OCI-LY7 (cell line): ENCODE measurements at regions not wholly inside any gene's neighbourhood (a gene's known extent, or its start where the extent isn't known, plus 50 kb on each side); places are given as distances from the start of the nearest gene placed in this dataset.

ENCODE experiments used
- BruUV-seq: library from RNA; stranded (reverse); fragments of 400-500 nt; replicated peaks from 2 replicates; lab custom pipeline; 2021; lab: Mats Ljungman, UMichigan
- CTCF ChIA-PET: fragments of 300-600 bp; sonication (Branson Sonifier 250); formaldehyde crosslinking; loops from one replicate; lab custom pipeline; 2022; ENCODE audit warnings: antibody characterized with exemption; ENCODE audit not compliant: unreplicated experiment; lab: Charles Lee
- POLR2A ChIA-PET: fragments of 300-600 bp; sonication (Branson Sonifier 250); formaldehyde crosslinking; loops from one replicate; lab custom pipeline; 2022; ENCODE audit warnings: antibody characterized with exemption; lab: Charles Lee
- DNase-seq: peaks from one replicate; pipeline ENCODE4 v3.0.0-alpha.2; 2015; ENCODE audit warnings: low spot score
- H2AFZ ChIP-seq: fragments of 200-600 bp; sonication (generic), shearing (Covaris generic); 2 replicates; pipeline ENCODE4 v1.6.1; 2014; ENCODE audit warnings: mild to moderate bottlenecking, antibody characterized with exemption, low read length, moderate library complexity
- H3K27ac ChIP-seq: fragments of 200-600 bp; sonication (generic); 2 replicates; pipeline ENCODE4 v1.5.1; 2014; ENCODE audit warnings: mixed run types, low read depth, mild to moderate bottlenecking, moderate library complexity, low read length, inconsistent platforms; ENCODE audit not compliant: poor library complexity, severe bottlenecking
- H3K36me3 ChIP-seq: fragments of 200-600 bp; sonication (generic); 2 replicates; pipeline ENCODE4 v1.6.1; 2014; ENCODE audit warnings: mild to moderate bottlenecking, antibody characterized with exemption, low read length, moderate library complexity, mixed read lengths; ENCODE audit not compliant: insufficient read depth
- H3K4me1 ChIP-seq: fragments of 200-600 bp; sonication (generic); 2 replicates; pipeline ENCODE4 v1.5.1; 2014; ENCODE audit warnings: mild to moderate bottlenecking, low read length; ENCODE audit not compliant: insufficient read depth, poor library complexity, severe bottlenecking
- H3K4me2 ChIP-seq: fragments of 200-600 bp; sonication (generic); 2 replicates; pipeline ENCODE4 v1.6.1; 2014; ENCODE audit warnings: mild to moderate bottlenecking, low read length
- H3K4me3 ChIP-seq: fragments of 200-600 bp; sonication (generic); 2 replicates; pipeline ENCODE4 v1.5.1; 2014; ENCODE audit warnings: mild to moderate bottlenecking, low read depth, low read length; ENCODE audit not compliant: poor library complexity, severe bottlenecking
- H3K79me2 ChIP-seq: fragments of 200-600 bp; sonication (generic); 2 replicates; pipeline ENCODE4 v1.6.1; 2016; ENCODE audit warnings: low read depth, mild to moderate bottlenecking, low read length, moderate library complexity, mixed read lengths; ENCODE audit not compliant: insufficient read depth
- H3K9me2 ChIP-seq: fragments of 200-600 bp; sonication (generic); 2 replicates; pipeline ENCODE4 v1.6.1; 2016; ENCODE audit warnings: mild to moderate bottlenecking, low read length, mixed read lengths; ENCODE audit not compliant: insufficient read depth
- H3K9me3 ChIP-seq: fragments of 200-600 bp; sonication (generic); 2 replicates; pipeline ENCODE4 v1.6.1; 2014; ENCODE audit warnings: mild to moderate bottlenecking, mixed run types, low read length, mixed read lengths
- H4K20me1 ChIP-seq: fragments of 200-600 bp; sonication (generic); 2 replicates; pipeline ENCODE4 v1.6.1; 2014; ENCODE audit warnings: mild to moderate bottlenecking, antibody characterized with exemption, low read length, moderate library complexity, mixed read lengths; ENCODE audit not compliant: insufficient read depth
- EZH2phosphoT487 ChIP-seq: fragments of 200-600 bp; sonication (generic); IDR thresholded peaks from 2 replicates; pipeline ENCODE4 v1.6.1; 2018; ENCODE audit warnings: low read depth, borderline replicate concordance, mild to moderate bottlenecking, mixed run types, antibody characterized with exemption, low read length, moderate library complexity, mixed read lengths
- intact Hi-C: fragments of 100-400 bp; cut with micrococcal nuclease; formaldehyde crosslinking; loops from one replicate; pipeline ENCODE4 v1.10.0; 2022; ENCODE audit not compliant: unreplicated experiment
- TF ChIP-seq, protein P1 (sequence below): fragments of 200-600 bp; sonication (generic); conservative IDR thresholded peaks from 2 replicates; pipeline ENCODE4 v1.5.1; 2014; ENCODE audit warnings: mild to moderate bottlenecking, antibody characterized with exemption, low read length, moderate library complexity, mixed read lengths

DNA sequence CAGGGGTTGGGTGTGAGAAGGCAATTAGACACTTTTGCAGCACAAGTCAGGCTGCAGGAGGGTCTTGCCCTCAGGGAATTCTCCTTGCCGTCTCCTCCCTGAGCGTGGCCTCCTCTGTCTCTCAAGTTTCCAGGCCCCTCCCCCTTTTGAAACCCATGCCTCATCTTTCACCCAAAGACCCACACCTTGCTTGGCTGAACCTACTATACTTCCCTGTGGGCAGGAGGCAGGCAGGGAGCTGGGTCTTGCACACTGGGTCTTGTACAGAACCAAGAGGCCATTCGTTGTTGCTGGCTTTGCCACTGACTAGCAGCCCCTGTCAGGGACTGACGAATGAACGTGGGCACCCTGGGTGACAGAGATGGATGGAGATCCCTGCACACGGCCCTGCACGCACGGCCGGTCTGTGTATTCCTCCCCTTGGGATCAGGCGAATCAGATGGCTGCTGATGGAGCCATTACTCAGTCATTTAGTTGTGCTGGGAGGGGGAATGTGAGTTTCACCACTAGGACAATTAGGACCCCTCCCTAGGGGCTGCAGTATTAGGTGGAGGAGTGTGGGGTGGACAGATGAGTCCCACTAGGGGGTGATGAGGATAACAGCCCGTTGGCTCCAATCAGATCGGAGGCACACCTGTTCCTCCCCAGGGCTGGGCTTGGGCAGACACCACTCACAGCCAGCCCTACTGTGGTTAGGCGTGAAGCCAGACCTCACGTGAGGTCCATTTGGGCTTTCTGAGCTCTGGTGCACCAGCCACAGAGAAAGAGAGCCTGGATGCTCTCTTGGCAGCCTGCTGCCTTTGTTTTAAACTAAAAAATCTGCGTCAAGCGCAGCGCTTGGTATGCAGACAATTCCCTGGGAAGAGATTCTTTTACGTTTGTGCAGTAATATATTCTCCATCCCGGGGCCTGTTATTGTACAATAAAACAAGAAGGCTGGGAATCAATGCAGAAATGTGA lies 167.7 kb upstream of the WSCD1 start:
- no TSS peak for BruUV-seq
- Histone ChIP-seq H3K4me1 (no peaks in the 10 kb centered on the region), H3K4me3 (no peak overlapping the region), H3K9me2 (no peaks in the 10 kb centered on the region), H2AFZ (no peak overlapping the region), H3K27ac (no peak overlapping the region), H4K20me1 (no peaks in the 10 kb centered on the region), H3K9me3 (no peaks in the 10 kb centered on the region), H3K36me3 (no peaks in the 10 kb centered on the region), H3K4me2 (no peak overlapping the region), H3K79me2 (no peaks in the 10 kb centered on the region)
- POLR2A ChIA-PET, result interaction anchor here (0.5 to 0.6 kb wide), 2 partner anchors 8 to 51 kb away, joined by 4 to 7 read pairs; no protein-coding TSS in a partner anchor
- DNase-seq, result no peak
- CTCF ChIA-PET, result no interaction called here
- intact Hi-C loops, result no loop called here
- no peak for TF ChIP-seq EZH2phosphoT487
- TF ChIP-seq, protein P1, sequence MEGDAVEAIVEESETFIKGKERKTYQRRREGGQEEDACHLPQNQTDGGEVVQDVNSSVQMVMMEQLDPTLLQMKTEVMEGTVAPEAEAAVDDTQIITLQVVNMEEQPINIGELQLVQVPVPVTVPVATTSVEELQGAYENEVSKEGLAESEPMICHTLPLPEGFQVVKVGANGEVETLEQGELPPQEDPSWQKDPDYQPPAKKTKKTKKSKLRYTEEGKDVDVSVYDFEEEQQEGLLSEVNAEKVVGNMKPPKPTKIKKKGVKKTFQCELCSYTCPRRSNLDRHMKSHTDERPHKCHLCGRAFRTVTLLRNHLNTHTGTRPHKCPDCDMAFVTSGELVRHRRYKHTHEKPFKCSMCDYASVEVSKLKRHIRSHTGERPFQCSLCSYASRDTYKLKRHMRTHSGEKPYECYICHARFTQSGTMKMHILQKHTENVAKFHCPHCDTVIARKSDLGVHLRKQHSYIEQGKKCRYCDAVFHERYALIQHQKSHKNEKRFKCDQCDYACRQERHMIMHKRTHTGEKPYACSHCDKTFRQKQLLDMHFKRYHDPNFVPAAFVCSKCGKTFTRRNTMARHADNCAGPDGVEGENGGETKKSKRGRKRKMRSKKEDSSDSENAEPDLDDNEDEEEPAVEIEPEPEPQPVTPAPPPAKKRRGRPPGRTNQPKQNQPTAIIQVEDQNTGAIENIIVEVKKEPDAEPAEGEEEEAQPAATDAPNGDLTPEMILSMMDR, result no peak

DNA sequence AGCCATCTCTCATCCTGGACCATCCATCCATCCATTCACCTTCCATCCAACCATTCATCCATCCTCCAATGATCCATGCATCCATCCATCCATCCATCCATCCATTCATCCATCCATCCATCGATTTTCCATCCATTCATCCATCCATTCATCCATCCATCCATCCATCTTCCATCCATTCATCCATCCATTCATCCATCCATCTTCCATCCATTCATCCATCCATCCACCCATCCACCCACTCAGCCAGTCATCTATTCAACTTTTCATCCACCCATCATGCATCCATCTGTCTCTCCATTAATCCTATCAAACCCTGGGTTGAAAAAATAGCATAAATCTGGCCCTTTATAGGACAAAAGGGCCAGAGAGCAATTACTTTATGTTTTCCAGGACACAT lies 158.3 kb upstream of the WSCD1 start:
- Histone ChIP-seq H4K20me1 (no peaks in the 10 kb centered on the region), H3K36me3 (no peaks in the 10 kb centered on the region), H3K4me2 (no peak overlapping the region), H3K4me1 (no peaks in the 10 kb centered on the region), H2AFZ (no peak overlapping the region), H3K9me2 (no peaks in the 10 kb centered on the region), H3K79me2 (no peaks in the 10 kb centered on the region), H3K9me3 (no peaks in the 10 kb centered on the region), H3K27ac (no peak overlapping the region), H3K4me3 (no peak overlapping the region)
- no TSS peak for BruUV-seq
- intact Hi-C loops, result no loop called here
- ChIA-PET POLR2A (no interaction called here), CTCF (no interaction called here)
- no peak for DNase-seq
- TF ChIP-seq, protein P1, result no peak
- no peak for TF ChIP-seq EZH2phosphoT487

DNA sequence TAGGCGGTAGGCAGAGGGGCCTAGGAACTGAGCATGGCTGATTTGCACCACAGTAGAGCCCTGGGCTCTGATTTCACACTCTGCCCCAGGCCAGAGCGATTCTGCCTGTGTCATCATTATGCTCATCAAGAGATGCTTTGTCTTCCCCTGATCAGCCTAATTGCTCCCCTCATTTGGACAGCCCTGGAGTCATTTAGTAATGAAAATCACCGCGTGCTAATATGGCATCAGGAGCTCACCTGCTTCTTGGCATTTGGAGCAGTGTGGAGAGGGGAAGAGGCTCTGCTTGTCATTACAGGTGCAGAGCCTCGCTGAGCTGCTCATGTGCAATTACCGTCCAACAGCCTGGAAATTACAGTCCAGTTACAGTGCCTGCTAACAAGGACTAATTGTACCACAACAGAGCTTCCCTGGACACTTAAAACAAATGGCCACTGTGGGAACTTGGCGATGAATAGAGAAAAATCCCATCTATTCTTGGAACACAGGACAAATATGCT lies 157.1 kb upstream of the WSCD1 start:
- Histone ChIP-seq H3K36me3 (no peaks in the 10 kb centered on the region), H3K27ac (no peak overlapping the region), H3K79me2 (no peaks in the 10 kb centered on the region), H3K4me3 (no peak overlapping the region), H3K9me2 (no peaks in the 10 kb centered on the region), H3K4me2 (no peak overlapping the region), H3K9me3 (no peaks in the 10 kb centered on the region), H4K20me1 (no peaks in the 10 kb centered on the region), H2AFZ (no peak overlapping the region), H3K4me1 (no peaks in the 10 kb centered on the region)
- CTCF ChIA-PET, result no interaction called here
- POLR2A ChIA-PET, result no interaction called here
- DNase-seq, result no peak
- intact Hi-C loops, result no loop called here
- no peak for TF ChIP-seq EZH2phosphoT487
- no TSS peak for BruUV-seq
